ENCODE measurements at regions not wholly inside any gene's neighbourhood (a gene's known extent, or its start where the extent isn't known, plus 50 kb on each side); places are given as distances from the start of the nearest gene placed in this dataset.

DNA sequence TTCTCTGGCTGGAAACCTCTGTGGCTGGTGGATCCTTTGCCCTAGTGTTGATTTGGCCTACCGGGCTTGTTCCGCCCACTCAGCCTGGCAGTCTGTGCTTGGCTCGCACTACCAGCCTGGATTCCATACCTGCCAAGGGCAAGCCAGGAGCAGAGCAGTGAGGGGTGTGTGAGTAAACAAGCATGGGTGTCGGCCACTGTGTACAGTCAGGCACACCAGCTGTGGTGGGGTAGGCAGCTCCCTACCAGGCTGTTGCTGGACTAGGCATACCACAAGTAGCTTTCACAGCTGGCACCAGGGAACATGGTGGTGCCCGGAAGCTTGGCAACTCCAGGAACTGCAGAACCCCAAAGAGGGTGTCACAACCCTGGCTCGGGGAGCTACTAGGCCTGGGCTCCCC, 942.9 kb upstream of the LRRN3 start:
- no peak for DNase-seq (ENCODE audit: low spot score)

DNA sequence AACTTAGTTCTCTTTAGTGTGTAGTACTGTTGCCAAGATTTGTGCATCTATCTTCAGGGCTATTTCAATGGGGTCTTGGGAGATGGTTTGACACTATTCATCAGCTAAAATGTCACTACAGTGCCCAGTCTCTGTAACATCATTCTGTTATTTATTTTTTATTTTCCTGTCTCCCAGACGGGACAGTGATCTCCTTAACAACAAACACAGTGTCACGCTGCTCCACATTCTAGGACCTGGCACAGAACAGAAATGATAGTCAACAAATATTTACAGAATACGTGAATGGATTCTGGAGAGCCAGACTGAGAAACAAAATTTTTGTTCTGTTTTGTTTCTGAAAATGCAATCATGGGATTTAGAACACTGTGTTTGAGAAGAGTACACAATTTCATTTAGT, 937.7 kb upstream of the LRRN3 start:
- no peak for DNase-seq (ENCODE audit: low spot score)

DNA sequence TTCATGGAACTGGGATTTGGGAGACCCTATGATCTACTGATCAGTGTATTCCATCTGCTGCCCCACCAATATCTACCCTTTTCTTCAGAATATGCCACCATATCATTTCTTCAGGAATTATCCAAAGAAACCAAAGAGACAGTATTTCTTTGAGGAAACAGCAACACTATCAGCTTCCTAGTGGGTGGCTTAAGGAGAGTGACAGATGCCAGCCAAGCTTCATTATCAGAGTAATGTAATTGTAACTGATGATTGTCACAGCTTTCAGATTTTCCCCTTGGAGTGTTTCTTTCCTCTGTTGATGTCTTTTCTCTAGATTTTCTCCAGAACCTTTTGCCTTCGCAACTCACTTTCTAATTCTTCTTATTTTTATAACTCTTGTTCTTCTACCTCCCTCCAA, 934.4 kb upstream of the LRRN3 start:
- DNase-seq (ENCODE audit: low spot score) = no peak

DNA sequence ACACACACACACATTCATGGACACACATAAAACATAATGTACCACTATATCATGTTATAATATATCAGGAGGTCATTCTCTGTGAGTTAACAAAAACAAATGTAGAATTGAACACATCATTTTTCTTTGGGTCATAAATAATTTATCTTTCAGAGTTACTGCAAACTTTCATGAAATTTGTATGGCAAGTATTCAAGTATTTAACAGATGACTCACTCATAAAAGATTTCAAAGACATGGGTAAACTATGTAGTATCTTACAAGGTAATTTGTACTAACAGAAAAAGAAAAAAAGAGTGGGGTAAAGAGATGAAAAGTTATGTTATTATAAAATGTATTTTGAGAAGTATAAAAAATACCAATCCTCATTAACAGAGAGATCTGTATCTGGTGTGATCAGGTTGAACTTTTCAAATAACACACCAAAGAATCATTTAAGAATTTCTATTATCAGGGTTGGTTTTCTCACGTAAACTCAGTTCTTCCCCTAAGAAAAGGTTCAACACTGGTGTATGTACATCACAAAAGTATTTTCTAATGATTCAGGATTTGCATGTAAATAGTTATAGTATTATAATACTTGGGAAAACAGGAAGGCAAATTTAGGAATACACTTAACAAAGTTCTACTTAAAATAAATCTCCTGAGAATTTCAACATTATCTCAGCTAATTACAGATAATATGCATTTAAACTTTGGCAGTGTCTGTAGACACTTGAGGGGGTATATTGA, 933.1 kb upstream of the LRRN3 start:
- DNase-seq (ENCODE audit: low spot score) = no peak

DNA sequence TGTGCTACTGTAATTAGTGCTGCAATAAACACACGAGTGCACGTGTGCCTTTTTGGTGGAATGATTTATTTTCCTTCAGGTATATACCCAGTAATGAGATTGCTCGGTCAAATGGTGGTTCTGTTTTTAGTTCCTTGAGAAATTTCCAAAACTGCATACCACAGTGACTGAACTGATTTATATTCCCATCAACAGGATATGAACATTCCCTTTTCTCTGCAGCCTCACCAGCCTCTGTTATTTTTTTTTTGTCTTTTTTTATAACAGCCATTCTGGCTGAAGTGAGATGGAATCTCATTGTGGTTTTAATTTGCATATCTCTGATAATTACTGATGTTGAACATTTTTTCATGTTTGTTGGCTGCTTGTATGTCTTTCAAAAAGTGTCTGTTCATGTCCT, 922.9 kb upstream of the LRRN3 start:
- DNase-seq (ENCODE audit: low spot score) = no peak

DNA sequence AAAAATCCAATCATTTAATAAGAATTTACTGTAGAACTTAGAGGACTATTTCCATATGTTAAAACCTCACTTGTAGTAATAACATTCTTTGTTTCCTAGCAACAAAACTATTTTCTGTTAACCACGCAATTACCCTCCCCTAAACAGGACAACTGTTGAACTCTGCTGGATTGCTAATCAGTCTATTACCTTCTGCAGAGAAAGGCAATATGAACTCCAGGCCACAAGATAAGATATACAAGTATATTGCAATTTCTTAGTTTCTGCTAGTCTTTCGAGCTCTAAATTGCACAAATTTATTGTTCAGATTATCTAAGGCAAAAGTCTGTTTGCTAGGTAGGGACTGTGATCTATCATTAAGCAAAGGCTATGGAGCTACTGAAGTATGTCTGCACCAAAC, 920.1 kb upstream of the LRRN3 start:
- DNase-seq (ENCODE audit: low spot score) = no peak

DNA sequence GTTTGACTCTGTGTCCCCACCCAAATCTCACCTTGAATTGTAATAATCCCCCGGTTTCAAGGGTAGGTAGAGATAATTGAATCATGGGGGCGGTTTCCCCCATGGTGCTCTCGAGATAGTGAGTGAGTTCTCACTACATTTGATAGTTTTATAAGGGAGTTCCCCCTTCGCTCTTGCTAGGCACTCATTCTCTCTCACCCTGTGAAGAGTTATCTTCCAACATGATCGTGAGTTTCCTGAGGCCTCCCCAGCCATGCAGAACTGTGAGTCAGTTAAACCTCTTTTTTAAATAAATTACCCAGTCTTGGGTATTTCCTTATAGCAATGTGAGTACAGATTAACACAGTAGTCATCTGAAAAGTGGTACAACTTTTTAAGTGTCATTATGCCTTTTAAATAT, 913.5 kb upstream of the LRRN3 start:
- DNase-seq (ENCODE audit: low spot score) = no peak

DNA sequence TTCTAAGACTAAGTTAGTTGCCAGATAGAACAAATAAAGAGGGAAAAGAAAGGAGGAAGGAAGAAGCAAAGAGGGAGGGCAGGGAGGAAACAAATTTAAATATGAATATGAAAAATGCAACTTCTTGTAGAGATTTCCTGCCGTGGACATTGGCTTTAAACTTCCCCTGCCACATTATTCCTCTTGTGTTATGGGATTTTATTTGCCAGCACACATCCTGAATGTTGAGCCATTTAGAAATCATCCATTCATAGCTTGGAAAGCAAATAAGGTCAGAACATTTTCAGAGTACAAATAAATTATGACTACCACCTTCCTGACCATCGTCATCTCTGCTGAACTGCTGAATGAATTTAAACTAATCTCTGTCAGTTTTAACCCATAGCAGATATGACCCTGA, 911.9 kb upstream of the LRRN3 start:
- DNase-seq (ENCODE audit: low spot score) = no peak

DNA sequence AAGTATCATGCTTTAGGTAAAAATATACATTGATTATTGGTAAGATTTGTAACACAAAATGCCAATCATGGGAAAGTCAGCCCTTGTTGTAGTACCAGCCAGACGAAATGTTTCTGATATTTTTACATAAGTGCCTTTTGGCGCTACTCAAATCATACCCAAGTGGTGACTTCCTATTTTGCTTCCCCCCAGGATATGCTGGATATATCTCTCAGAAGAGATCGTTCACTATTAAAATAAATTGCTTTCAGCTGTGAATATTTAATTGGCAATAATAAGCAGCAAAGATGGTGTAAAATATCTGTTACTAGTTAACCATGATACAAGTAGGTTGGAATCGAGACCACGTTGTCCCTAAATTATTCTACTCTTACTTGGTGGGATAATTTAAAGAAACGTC, 909.2 kb upstream of the LRRN3 start:
- no peak for DNase-seq (ENCODE audit: low spot score)

DNA sequence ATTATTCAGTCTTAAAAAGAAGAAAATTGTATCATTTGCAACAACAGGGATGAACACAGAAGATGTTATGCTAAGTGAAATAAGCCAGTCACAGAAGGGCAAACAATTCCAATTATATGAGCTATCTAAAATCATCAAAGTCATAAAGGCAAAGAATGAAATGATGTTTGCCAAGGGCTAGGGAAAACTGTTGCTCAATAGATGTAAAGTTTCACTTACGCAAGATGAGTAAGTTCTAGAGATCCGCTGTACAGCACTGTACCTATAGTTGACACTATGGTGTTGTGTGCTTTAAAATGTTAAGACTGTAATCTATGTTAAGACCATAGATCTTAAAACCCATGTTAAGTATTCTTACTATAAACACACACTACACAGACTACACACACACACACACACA, 904.6 kb upstream of the LRRN3 start:
- DNase-seq (ENCODE audit: low spot score) = no peak

DNA sequence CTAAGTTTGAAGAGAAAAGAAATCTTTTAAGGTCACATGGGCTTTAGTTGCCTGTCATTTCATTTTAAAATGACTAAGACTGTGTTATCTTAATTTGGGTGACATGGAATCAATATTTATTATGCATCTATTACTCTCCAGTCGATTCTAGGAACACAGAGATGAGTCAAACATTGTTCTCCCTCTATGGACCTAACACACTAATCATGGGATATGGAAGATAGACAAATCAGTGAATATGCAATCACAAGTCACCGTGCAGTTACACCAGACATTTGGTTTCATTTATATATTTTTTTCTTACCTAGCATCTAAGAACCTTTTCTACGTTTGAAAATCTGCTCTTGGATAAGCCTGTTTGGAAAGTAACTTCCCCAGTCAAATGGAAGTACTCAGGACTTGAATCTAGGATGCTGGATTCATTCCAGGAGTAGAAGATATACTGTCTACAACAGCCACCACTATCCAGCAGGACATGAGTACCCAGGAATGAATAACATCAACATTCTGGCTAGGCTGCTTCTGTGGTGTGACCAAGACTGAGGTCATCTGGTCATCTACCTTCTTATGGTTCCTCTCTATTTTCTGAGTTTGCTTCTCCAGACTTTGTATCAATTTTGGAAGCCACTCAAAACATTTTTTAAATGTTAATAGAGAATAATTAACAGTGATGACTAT, 902.9 kb upstream of the LRRN3 start:
- no peak for DNase-seq (ENCODE audit: low spot score)

DNA sequence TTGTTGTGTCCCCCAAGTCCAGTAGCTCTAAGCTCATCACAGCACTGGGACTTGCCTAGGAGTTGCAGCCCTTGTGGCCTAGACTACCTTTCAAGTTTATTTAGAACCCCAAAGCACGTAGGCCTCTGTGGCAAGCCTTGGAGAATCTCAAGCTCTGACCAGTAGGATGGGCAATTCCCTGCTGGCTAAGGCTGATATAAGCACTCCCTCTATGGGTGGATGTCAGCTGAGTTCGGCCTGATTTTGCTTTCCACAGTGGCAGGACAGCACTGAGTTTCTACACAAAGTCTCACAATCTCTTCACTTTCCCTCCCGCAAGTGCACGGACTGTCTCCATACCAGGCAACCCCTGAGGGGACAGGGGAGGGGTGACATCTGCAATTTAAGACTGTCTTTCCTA, 886.4 kb upstream of the LRRN3 start:
- DNase-seq (ENCODE audit: low spot score) = no peak

DNA sequence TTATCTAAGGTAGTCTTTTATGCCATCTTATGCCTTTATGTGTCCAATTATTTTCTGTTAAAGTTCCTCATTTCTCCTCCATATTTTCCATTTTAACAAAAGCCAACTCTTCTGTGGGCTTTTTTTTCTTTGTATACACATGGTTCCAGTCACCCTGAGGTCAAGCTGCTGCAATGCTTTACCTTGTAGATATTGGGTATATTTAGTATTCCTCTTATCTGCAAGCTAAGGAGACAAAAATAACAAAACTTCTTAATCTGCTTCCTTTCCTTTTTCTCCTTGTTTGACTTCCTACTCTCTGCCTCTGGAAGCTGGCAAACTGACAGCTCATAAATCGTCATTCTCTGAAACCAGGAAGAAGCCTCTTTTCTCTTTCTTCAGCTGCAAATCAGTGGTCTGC, 885.0 kb upstream of the LRRN3 start:
- no peak for DNase-seq (ENCODE audit: low spot score)

DNA sequence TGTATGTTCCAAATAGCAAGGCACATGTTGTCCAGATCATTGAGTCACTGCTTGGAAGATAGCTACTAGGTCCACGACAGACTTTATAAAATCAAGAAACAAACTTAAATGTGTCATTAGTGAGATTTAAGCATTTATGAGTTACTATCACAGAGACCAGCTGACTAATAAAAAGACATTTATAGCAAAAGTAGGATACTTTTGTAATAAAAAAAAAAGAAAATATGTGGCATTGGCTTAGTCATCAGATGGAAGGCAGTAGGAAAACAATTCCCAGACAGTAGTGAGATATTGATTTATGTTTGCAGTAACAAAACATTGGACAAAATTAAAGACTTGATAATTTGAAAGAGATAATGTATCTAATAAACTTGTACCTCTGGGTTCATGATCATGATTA, 881.0 kb upstream of the LRRN3 start:
- DNase-seq (ENCODE audit: low spot score) = no peak

DNA sequence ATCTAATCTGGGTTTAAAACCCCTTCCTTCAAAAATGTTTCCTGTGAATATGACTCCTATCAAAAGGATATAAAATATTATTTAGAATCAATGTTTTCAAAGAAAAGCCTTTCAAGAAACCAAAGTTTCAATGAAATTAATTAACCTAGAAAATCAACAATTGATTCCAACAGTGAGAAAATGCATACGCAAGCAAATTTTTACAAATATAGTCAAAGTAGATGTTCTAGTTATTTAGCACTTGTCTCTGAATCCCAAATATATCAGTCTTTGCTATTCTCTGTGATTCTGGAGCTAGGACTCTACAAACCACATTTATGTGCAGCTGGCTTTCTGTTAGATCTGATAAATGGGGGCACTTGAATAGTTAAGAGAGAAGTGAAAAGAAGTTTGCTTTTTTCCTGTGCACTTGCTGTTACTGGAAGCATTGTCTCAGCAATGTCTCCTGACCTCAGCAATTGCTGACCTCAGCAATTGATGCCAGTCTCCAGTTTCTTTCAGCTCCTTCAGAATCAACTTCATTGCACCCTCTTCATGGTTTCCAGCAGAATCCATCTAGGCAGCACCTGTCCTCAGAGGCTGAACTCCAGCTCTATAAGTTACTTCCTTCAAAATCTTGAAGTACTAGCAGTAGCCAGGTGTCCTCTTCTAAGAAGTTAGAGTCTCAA, 879.9 kb upstream of the LRRN3 start:
- DNase-seq (ENCODE audit: low spot score) = no peak

DNA sequence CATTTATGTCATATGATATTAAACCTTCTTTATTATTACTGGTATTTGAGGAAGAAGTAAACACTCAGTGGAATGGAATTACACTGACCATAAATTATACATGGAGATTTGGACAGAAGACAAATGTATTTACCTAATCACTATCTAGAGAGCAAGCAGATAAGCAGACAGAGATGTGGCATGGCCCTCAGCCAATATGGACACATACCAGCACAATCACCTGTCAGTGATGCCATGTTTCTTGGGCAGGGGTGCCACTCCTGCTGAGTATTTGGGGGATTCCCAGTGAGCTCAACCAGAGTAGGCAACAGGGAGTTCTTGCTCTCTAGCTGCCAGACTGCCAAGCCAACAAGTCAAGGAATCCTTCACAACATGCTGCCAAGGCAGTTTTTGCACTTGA, 866.3 kb upstream of the LRRN3 start:
- DNase-seq (ENCODE audit: low spot score) = no peak

DNA sequence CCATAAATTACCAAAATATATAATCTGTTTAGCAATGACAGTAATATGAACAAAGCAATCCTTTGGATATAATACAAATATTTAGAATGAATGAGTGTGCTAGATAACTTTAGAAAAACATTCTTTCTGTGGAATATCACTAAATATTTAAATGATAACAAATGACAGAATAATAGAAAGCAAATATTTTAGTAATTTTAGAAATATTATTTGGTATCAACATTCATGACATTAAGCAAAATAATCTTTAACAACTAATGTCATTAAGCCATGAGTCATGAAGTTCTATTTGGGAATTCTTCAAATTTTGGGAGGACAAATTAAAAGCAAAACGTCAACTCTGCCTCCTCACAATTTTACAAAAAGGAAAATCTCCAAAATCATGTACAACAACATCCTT, 844.8 kb upstream of the LRRN3 start:
- no peak for DNase-seq (ENCODE audit: low spot score)

DNA sequence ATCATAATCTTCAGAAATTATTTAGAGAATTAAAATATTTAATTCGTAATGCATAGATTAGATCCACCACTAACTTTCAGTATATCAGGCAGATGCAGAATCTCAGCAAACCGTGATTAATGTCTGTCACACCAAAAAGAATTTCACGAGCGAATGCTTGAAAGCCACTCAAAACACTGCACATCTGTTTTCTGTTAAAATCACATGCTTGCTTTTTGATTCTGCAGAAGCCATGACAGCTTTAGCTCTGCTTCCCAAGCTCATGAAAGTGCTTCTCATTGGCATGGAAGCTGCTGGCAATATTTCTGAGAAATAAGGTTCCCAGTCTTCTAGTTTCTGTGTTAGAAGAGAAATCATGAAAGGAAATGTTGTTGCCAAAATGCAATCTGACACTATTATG, 837.8 kb upstream of the LRRN3 start:
- DNase-seq (ENCODE audit: low spot score) = no peak

DNA sequence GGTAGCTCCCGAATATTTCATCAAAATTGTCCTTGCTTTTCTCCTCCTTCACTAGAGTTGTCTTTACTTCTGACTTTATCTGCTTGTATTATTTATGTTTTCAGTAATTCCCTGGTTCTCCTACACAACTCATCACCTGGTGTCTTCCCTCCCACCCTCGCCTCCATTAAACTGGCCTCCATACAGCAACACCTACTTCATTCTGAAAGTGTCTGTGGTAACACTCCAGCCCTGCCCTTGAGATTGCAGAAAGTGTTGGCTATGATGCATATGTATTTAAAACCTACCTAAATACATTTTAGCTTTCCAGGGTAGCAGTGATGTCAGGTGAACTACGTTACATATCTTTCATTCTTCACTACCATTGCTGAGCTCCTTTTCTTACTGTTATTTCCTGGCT, 833.3 kb upstream of the LRRN3 start:
- no peak for DNase-seq (ENCODE audit: low spot score)

DNA sequence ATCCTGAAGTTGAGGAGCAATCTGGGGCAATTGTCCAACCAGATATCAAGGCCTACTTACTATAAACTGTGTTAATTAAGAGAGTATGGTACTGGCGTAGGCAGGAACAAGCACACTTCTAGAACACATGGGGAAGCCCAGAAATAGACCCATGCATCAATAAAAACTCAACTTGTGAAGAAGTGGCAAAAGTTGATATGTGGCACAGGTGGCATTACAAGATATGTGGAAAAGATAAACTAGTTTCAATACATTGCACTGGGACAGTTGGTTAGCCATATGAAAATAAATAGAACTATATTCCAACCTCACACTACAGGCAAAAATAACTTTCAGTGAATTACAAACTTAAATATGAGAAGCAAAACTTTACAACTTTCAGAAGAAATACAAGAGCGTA, 828.7 kb upstream of the LRRN3 start:
- DNase-seq (ENCODE audit: low spot score) = no peak

DNA sequence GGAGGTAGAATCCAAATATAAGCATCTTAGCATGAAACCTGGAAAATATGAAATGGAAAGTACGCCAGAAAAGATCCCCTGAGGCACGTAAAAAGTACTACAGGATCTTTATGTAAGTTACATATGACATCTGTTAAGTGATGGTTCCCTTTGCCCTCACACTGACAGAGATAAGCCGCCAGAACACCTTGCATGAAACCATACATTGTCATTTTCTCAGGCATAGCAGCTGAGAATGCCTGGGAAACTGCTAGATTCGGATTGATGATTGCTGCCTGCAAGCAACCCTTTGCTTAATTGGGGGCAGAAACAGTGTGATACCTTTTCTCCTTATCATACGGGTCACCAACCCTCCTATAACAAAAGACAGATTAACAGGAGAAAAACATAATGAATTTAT, 826.6 kb upstream of the LRRN3 start:
- DNase-seq (ENCODE audit: low spot score) = no peak

DNA sequence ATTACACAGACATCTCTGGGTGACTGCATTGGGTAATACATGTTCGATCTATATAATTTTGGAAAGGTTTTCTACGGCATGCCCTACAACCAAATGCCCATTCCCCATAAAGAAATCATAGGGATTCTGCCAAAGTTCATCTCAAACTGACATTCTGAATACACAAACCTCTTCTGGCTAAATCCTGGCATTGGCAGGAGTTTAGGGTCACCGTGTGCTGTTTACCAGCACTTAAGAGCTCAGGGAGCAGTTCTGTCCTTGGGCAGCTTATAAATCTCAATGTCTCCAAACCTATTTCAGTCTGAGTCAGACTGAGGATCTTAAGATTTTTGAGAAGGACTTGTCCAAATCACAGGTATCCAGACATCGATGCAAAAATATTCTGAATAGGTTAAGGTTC, 809.6 kb upstream of the LRRN3 start:
- no peak for DNase-seq (ENCODE audit: low spot score)

DNA sequence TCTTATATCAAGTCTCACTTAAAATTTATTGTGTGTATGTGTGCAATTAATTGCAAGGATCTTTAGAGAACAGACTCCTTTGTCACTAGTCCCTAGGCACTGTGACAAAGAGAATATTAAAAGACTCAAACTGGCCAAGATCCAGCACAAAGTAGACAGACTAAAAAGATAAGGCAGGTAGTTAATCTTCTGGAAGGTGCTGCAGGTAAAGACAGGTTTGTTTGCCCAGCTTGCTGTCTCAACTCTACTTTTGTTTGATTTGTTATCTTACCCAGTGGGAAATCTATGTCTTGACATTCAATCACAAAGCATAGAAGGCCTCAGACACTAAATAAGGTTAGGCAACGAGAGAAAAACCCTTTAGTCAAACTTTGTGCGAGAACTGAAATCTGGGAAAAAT, 807.9 kb upstream of the LRRN3 start:
- DNase-seq (ENCODE audit: low spot score) = no peak

DNA sequence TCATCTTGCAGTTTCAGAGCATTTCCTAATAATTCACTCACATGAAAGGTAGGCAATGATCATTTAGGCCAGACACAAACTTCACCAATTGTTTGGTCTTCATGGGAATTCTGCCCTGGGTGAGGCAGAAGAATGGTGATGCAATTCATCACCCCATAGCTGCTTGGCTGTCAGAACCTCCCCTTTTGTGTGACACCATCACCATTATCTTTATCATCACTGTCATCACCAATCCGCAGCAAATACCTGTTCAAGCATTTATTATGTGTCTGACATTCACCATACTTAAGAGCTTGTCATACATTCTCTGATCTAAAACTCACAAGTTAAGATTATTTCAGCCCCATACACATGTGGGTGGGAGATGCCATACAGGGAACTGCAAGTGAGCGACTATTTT, 799.5 kb upstream of the LRRN3 start:
- DNase-seq (ENCODE audit: low spot score) = no peak

Measured in AG08395 (cell line).